ENCODE measurements at regions not wholly inside any gene's neighbourhood (a gene's known extent, or its start where the extent isn't known, plus 50 kb on each side); places are given as distances from the start of the nearest gene placed in this dataset.
A peak's percentile ranks its signal among the peaks of the same experiment; 100 is the strongest.
"Not testable (repeated sequence)": the region's sequence is repeated elsewhere in the genome, so short reads cannot be mapped to it uniquely, and the experiment has no call there.

DNA sequence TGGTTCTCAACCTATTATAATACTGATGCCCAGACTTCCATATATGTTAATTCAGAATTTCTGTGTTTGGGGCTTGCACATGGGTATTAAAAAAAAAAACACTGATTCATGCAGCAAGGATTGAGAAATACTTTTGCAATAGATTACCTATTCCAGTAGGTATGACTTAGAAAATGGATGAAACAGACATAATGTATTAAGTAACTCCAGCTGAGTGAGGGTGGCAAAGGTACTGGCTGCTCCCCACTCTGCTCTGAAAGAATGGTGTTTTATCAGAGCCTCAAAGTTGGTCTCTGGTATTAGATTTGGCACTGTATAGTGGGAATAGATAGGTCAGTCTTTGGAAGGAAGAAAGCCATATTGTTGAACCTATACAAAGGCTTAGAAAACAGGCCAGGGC, 234.3 kb upstream of the FOLH1 start:
- DNase-seq: no peak
- in situ Hi-C loops (cut with MboI; ENCODE audit: low pct_unique_long_range_greater_than_20kb, low sequenced_read_pairs): no loop called here

DNA sequence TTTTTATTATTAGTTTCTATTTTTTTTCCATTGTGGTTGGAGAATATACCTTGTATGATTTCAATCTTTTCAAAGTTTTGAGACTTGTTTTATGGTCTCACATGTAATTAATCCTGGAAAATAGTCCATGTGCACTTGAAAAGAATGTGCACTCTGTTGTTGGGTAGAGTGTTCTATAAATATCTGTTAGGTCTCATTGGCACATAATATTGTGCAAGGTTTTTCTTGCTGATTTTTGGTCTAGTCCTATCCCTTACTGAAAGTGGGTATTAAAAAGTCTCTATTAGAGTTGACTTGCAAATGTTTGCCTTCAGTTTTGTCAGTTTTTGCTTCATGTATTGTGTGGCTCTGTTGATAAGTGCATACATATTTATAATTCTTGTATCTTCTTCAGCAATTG, 231.5 kb upstream of the FOLH1 start:
- in situ Hi-C loops (cut with MboI; ENCODE audit: low pct_unique_long_range_greater_than_20kb, low sequenced_read_pairs); DNase-seq: not testable (repeated sequence)

DNA sequence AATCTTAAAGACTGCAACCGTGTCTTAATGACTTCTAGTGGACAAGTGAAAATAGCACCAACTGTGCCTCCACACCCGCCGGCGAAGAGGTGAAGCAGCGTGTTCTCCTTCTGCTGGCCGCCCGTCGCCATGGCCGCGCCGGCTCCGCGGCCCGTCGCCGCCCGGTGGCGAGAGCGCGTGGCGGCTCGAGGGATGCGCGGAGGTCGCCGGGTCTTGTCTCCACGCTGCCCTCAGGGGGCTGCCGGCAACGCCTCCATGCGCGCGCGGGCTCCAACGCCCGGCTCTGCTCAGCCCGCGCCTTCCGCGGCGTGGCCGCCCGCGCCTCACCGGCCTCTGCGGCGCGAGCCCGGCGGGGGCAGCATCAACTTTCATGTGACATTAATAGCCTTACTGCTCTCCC, 225.9 kb upstream of the FOLH1 start:
- DNase-seq; in situ Hi-C loops (cut with MboI; ENCODE audit: low pct_unique_long_range_greater_than_20kb, low sequenced_read_pairs): not testable (repeated sequence)

DNA sequence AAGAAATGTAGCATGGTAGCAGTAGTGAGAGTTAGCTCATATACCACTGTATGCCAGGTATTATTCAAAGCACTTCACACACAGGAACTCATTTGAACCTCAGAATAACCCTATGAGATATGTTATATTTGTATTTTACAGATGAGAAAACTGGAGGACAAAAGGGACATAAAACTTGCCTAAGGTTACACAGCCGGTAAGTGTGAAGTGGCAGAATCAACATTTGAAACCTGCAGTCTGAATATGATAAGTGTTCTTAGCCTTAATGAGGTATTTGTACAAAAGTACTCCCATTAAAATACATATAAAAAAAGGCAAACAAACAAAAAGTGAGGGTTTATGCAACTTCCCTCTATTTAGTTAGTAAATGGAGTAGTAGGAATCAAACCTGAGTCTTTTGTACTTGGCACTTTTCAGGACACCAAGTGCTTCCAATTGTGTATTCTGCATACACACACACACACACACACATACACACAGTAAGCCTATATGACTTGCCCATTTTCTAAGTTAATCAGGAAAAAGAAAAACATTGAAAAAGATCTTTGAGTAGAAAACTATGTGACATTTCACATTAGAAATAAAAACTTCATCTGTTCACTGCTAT, 223.9 kb upstream of the FOLH1 start:
- DNase-seq: no peak
- in situ Hi-C loops (cut with MboI; ENCODE audit: low pct_unique_long_range_greater_than_20kb, low sequenced_read_pairs): no loop called here

DNA sequence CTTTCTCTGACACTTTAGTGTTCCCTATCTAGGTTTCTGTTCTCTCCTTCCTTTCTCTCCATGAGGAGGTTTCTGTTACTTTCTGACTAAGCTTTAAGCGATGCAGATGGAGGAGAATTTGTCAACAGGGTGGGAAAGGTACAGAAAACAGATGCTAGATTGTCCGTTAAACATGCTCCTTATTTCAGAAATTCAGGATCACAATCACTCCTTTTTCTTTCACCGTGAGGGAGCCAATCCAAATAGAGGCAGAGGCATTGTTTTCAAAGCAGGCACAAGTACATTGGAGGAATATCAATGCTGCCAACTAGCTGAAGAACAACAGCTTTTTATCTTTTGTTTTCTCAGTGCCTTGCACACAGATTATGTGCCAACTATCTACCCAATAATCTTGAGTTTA, 215.7 kb upstream of the FOLH1 start:
- DNase-seq: no peak
- in situ Hi-C loops (cut with MboI; ENCODE audit: low pct_unique_long_range_greater_than_20kb, low sequenced_read_pairs): no loop called here

DNA sequence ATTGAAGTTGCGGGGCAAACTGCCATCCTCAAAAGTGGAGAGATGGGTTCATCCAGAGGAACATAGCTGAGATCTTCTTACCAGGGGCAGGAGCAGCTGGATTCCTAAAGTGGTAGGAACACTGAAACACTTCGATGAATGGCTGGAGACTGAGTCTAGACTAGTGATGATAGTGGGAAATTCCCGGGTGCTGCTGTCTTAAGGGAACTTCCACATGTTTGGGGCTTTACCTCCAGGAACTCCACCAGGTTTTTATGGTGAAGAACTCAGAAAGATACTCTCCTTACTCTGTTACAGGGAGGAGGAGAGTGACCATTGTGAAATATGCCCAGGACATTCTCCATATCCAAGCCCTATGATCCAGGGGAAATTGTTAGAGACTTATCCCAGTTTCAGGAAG, 210.5 kb upstream of the FOLH1 start:
- in situ Hi-C loops (cut with MboI; ENCODE audit: low pct_unique_long_range_greater_than_20kb, low sequenced_read_pairs); DNase-seq: not testable (repeated sequence)

DNA sequence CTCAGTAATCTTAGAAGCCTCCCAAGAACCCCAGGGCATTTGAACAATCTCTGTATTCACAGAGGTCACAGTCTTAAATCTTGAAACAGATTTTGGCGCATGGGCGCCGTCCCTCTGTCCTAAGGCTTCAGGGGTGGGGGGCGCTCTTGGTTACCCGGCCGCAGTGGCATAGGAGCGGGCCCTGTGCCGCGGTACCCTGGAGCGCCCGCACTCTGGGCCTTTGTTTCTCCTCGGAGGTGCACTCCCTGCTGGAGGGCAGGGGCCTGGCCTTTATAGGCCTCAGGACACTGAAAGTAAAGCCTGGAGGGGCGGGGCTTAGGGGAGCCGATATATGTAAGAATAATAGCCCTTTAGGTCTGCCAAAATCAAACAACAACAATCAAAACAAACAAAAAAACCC, 197.3 kb upstream of the FOLH1 start:
- in situ Hi-C loops (cut with MboI; ENCODE audit: low pct_unique_long_range_greater_than_20kb, low sequenced_read_pairs): no loop called here
- no peak for DNase-seq

DNA sequence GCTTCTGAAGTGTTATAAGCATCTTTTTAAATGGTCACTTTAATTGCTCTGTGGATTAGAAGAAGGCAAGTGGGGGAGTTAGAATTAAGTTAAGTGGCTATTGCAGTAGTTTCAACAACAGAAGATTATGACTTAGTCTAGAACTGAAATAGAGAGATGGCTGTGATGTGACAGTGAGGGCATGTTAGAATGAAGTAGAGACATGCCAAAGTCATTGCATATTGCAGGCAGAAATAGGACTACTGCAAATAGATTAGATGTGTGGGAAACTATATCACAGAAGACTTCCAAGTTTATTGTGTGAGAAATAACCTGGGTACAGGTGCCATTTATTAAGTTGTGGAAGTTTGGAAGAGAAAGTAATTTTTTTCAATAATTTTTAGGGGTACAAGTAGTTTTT, 187.4 kb upstream of the FOLH1 start:
- DNase-seq; in situ Hi-C loops (cut with MboI; ENCODE audit: low pct_unique_long_range_greater_than_20kb, low sequenced_read_pairs): not testable (repeated sequence)

DNA sequence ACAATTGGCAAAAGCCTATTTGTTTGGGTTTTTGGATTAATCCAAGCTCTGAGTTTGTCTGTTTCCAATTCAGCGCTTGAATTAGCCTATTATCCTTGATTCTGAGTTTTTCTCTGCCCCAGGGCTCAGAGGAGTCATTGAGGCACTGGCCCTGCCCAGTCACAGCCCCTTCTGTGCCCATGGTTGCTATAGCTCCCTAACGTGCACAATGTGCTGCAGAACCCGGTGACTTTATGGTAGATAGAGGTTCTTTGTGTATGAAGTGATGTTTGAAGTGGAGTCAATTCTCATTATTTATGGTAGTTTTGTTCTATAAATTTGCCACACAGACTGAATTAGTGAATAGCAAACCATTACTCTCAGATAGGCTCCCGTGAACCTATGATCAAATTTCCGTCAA, 182.0 kb upstream of the FOLH1 start:
- in situ Hi-C loops (cut with MboI; ENCODE audit: low pct_unique_long_range_greater_than_20kb, low sequenced_read_pairs): not testable (repeated sequence)

DNA sequence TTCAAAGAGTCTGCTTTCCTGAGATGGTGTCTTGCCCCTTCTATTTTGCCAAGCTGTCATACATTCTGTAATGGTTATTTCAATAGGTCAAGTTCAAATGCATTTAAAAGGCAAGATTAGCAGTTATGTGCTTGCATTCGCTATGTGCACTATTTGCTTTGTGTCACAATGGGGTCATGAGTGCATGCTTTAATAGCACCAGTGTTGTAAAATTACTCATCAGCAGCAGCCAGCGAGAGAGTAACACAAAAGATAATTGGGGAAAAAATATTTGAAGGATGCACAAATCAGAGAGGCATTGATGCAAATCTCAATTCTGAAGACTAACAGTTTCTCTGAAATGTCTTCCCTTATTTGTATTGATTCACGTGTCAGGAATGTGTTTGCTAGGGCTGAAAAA, 180.7 kb upstream of the FOLH1 start:
- not testable (repeated sequence) for DNase-seq

More for the DNA sequence above, 182.0 kb upstream of the FOLH1 start:
- DNase-seq: not testable (repeated sequence)

DNA sequence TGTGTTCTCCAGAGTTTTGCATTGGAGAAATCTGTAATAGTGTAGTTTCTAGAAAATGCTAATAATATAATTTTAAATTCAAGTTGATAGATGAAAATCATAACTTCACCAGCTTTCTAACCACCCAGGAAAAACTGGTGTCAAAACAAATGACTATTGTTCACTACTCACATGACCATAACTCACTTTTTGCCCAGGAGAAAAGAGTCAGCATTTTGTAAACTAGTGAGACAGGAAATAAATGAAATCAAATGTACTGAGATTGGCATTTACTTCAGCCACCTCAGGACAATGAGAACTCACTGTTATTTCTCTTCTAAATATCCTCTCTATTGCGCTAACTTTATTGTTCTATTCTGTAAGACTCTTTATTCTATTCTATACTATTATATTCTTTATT, 176.0 kb upstream of the FOLH1 start:
- in situ Hi-C loops (cut with MboI; ENCODE audit: low pct_unique_long_range_greater_than_20kb, low sequenced_read_pairs); DNase-seq: not testable (repeated sequence)

More for the DNA sequence above, 180.7 kb upstream of the FOLH1 start:
- in situ Hi-C loops (cut with MboI; ENCODE audit: low pct_unique_long_range_greater_than_20kb, low sequenced_read_pairs): not testable (repeated sequence)

DNA sequence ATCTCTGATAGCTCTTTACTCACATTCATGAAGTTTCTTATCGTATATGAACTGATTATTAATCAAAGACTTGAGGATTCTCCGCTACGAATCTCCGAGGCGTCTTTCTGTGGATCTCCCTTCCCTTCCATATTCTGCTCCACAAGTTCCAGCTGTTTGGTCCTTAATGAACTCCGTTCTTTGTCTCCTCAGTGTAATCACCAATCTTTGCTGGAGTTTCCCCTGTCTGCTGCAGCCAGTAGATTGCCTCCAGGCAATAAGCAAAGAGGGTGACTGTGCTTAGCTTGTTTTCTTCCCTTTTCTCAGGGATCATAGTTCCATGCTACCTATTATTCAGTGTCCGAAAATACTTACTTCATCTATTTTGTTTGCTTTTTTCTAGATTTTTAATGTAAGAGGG, 169.6 kb upstream of the FOLH1 start:
- no peak for DNase-seq
- in situ Hi-C loops (cut with MboI; ENCODE audit: low pct_unique_long_range_greater_than_20kb, low sequenced_read_pairs): no loop called here

DNA sequence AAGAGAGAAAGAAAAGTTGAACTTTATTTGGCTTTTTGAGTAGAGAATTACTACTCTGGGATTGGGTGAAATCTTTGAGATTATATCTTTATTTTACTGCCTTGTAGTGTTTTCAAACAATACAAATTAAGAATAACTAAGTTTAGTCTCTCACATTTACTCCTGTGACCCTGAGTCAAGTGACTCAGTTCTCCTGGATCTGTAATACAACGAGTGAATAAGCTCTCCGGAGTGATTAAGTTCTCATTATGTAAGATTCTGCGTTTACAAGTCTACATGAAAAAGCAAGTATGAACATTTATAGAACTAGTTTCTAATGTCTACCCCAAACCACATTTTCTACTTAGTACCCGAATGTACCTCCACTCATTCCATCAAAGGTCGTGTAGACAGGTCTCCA, 165.5 kb upstream of the FOLH1 start:
- in situ Hi-C loops (cut with MboI; ENCODE audit: low pct_unique_long_range_greater_than_20kb, low sequenced_read_pairs); DNase-seq: not testable (repeated sequence)

DNA sequence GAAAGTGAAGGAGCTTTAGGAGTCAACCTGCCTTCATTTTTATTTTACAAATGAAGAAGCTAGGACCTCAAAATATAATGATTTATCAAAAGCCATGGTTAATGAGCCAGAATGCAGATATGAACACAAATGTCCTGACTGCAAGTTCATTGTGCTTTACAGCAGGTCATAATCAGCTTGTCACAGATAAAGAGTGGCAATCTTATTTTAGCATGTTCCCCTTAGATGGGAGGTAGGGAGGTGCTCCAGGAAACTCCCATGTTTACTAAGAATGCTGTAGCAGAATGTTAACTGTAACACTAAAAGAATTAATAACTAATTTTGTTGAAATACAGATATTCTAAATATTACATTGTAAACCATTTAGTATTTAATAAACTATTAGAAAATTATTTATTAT, 165.0 kb upstream of the FOLH1 start:
- in situ Hi-C loops (cut with MboI; ENCODE audit: low pct_unique_long_range_greater_than_20kb, low sequenced_read_pairs): not testable (repeated sequence)

DNA sequence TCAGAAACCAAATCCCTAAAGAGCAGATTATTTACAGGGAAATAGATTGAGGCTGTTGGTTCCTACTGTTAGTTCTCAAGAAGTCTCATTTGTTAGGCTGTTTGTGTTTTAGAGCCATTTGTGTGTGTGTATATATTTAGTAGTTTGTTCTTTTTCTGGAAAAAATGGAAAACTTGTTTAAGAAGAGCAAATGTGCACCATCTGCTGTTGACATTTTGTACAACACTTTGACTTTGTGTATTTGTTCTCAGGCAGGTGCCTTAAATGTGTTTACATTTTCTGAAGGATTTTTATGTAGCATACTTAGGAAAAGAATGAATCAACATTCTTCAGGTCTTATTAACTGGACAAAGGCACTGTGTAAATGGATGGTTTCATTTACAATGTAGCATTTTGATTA, 163.7 kb upstream of the FOLH1 start:
- DNase-seq: peak; percentile 1

More for the DNA sequence above, 165.0 kb upstream of the FOLH1 start:
- not testable (repeated sequence) for DNase-seq

DNA sequence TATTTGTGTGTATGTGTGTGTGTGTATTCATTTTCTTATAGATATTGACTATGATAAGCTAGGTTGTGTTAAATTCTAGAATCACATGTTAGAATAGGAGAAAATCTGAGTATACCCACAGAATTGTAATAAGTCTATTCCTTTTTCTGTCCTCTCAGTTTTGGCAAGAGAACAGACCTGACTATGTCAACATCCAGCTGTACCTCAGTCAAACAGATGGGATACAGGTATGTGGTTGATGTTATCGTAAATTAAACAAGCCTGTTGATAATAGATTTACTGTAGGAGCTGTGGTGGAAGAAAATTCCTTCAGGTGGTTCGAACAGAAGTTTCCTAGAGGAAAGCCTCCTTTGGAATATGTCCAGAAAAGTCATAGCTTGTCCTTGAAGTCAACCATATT, 160.2 kb upstream of the FOLH1 start:
- in situ Hi-C loops (cut with MboI; ENCODE audit: low pct_unique_long_range_greater_than_20kb, low sequenced_read_pairs); DNase-seq: not testable (repeated sequence)

More for the DNA sequence above, 163.7 kb upstream of the FOLH1 start:
- in situ Hi-C loops (cut with MboI; ENCODE audit: low pct_unique_long_range_greater_than_20kb, low sequenced_read_pairs): not testable (repeated sequence)

DNA sequence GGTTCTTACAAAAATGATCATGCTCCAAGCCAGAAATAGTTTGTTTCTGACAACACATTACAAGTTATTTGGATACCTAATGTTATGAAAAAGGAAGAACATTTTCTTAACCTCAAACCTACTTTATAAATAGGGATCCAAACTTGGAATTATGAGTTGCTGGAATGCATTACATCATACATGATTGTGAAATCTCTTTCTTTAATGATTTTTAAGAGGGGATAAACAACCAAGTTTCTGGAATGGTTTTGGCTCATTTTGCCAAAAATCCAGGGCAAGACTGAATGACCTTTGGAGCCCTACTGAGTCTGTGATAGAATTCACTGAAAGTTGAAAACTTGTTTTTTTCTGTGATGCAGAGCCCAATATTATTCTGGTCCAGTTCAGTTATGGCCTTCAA, 157.0 kb upstream of the FOLH1 start:
- in situ Hi-C loops (cut with MboI; ENCODE audit: low pct_unique_long_range_greater_than_20kb, low sequenced_read_pairs): not testable (repeated sequence)

DNA sequence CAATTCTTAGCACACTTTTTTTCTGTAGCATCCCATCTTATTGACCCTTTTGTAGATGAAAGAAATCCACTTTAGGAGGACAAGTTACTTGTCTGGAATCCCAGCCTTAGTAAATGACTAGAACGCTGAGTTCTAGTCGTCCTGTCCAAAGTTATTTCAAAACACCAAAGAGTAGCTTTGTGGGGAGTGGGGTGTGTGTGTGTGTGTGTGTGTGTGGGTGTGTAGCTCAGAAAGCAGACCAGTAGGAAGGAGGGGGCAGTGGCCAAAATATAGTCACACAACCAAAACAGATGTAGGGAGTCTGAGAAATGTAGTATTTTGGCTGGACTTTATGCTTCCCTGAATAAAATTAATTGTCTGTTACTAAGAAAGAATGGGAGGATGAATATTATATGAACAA, 154.6 kb upstream of the FOLH1 start:
- in situ Hi-C loops (cut with MboI; ENCODE audit: low pct_unique_long_range_greater_than_20kb, low sequenced_read_pairs); DNase-seq: not testable (repeated sequence)

More for the DNA sequence above, 157.0 kb upstream of the FOLH1 start:
- not testable (repeated sequence) for DNase-seq

DNA sequence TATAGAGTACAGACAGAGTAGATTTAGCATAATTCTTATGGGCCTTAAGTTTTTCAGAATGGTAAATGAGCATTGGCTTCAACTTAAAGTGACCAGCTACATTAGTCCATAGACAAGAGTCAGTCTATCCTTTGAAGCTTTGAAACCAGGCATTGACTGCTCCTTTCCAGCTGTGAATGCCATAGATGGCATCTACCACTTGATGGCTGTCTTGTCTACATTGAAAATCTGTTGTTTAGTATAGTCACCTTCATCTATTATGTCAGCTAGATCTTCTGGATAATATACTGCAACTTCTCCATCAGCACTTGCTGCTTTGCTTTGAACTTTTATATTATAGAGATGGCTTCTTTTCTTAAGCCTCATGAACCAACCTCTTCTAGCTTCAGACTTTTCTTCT, 146.1 kb upstream of the FOLH1 start:
- DNase-seq; in situ Hi-C loops (cut with MboI; ENCODE audit: low pct_unique_long_range_greater_than_20kb, low sequenced_read_pairs): not testable (repeated sequence)

DNA sequence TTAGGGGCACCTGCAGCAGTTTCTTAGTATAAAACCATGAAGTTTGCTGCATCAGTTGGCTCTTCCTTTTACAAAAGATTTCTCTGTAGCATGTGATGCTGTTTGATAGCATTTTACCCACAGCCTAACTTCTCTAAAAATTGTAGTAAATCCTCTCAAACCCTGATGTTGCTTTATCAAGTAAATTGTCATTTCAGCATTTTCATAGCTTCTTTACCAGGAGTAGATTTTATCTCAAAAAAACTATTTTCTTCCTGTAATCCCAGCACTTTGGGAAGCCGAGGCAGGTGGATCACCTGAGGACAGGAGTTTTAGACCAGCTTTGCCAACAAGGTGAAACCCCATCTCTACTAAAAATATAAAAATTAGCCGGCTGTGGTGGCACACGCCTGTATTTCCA, 144.5 kb upstream of the FOLH1 start:
- in situ Hi-C loops (cut with MboI; ENCODE audit: low pct_unique_long_range_greater_than_20kb, low sequenced_read_pairs); DNase-seq: not testable (repeated sequence)

DNA sequence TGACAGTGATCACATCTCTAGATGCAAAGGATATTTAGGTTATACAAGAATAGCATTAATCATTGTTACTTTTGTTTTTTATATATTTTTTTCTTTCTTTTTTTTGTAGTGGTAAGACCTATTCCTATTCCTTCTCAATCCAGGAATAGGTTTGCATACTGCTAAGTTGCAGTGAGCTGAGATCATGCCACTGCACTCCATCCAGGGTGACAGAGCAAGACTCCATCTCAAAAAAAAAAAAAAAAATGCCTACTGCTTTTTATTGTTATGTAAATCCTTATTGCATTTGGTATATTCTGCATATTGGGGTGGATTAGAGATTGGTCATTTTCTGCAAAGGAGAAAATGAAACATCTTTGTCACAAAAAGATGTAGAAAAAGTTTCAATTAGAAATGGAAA, 138.2 kb upstream of the FOLH1 start:
- DNase-seq; in situ Hi-C loops (cut with MboI; ENCODE audit: low pct_unique_long_range_greater_than_20kb, low sequenced_read_pairs): not testable (repeated sequence)
